T1000 (cell line): ENCODE measurements at regions not wholly inside any gene's neighbourhood (a gene's known extent, or its start where the extent isn't known, plus 50 kb on each side); places are given as distances from the start of the nearest gene placed in this dataset.

Experiments used
- DNase-seq: peaks from one replicate; lab custom pipeline; 2025; ENCODE audit warnings: mixed read lengths; lab: John Stamatoyannopoulos, UW

- no peak for DNase-seq
Measured at GRCh38 chr9:117548556-117548955, 133.7 kb upstream of the ASTN2 start.

DNA sequence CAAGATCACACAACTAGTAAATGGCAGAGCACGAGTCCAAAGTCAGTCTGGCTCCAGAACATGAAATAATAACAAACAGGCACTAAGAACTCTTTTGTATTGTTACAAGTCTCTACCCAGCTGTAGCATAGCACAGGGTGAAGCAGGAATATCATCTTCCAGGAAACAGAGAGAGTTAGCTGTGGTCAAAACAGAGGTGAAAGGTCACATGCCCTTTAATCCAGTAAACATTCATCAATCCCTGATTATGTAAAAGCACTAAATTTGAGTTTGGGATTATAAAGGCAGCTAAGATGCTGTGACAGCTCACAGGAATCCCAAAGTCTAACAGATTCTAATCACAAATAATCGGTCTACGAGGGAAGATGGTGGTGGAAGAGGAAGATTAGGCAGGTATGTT lies 133.0 kb upstream of the ASTN2 start:
- DNase-seq = no peak

GRCh38 chr9:117546894-117547678 lies 132.2 kb upstream of the ASTN2 start:
- no peak for DNase-seq

DNA sequence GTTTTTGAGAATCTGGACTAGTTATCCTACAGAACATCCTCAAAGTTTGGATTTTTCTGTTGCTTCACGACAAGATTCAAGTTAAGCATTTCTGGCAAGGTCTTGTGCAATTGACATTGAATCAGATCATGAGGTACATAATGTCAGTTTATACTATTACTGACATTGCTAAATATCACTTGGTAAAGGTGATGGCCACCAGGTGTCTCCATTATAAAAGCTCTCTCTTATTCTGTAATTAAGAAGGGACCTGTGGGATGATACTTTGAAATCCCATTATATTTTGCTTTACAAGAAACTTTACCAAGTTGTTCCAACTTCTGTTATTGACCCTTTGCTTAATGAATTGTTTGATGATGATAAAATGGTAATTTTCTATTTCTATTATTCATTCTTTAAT lies 131.0 kb upstream of the ASTN2 start:
- no peak for DNase-seq

DNA sequence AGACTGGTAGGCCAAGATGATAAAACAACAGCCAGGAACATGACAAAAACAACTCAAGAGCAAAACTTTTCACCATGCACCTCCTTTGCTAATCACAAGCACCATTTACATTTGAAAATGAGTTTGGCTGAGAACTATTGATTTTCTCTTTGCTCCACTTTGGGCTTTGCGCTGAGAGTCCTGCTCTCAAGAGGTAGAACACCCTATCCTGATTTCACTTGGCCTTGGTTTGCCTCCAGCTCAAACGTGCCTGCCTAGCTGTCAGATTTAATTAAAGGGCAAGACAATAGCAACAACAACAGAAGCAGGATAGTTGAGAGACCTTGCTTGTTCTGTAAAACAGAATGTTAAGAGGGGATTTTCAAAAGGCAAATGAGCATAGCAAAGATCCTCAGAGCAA lies 128.2 kb upstream of the ASTN2 start:
- DNase-seq = no peak

DNA sequence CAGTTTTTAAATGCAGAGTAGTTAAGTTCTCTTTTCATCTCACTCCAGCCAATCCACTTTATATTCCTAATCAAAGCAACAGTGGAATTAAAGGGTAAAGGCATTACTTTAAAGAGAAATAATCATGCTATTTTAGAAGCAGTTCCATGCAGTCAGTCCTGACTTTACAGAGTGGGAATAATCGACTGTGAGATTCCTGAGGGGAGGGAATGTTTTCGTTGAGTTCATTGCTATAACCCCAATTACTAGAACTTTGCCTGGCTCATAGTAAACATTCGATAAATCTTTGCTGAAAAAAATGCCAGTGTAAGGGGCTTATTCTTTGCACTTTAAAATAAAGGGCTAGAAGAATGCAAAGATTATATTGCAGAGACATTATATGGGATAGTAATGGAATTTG lies 127.2 kb upstream of the ASTN2 start:
- no peak for DNase-seq

- no peak for DNase-seq
Measured at GRCh38 chr9:117541181-117541580, 126.3 kb upstream of the ASTN2 start.

DNA sequence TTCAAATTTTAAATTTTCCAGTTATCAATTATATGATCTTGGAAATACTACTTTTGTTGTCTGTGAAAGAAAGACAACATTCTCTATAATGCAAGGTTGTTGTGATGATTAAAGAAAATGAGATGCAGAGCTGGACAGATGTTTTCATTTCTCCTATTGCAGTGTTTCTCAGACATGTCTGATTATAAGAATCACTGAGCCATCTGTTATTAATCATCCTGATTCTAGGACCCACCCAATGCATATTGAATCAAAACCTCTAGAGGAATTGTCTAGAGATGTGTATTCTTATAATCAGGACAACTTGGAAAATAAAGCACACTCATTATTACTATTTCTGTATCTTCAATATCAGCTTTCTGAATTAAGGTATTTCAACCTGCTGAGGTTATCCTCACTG lies 121.1 kb upstream of the ASTN2 start:
- no peak for DNase-seq

GRCh38 chr9:117535434-117535833 lies 120.6 kb upstream of the ASTN2 start:
- no peak for DNase-seq

- DNase-seq = no peak
Measured at GRCh38 chr9:117528225-117528624, 113.4 kb upstream of the ASTN2 start.

DNA sequence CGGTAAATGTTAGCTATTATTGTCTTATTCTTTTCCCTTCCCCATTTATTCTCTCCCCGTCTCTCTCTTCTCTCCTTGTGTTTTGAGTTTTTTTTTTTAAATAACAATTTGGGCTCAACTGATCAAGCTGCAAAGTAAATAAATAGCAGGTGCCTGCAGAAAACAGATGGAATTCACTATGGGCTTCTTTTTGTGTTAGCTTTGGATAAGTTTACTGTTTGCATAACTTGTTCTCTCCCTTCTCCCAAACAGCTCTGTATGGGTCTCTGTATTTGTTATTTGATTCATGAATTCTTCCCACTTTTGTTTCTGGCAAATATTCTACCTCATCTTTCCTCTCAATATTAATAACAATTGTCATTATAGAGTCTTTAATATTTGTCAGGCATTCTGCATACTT lies 111.8 kb upstream of the ASTN2 start:
- no peak for DNase-seq

DNA sequence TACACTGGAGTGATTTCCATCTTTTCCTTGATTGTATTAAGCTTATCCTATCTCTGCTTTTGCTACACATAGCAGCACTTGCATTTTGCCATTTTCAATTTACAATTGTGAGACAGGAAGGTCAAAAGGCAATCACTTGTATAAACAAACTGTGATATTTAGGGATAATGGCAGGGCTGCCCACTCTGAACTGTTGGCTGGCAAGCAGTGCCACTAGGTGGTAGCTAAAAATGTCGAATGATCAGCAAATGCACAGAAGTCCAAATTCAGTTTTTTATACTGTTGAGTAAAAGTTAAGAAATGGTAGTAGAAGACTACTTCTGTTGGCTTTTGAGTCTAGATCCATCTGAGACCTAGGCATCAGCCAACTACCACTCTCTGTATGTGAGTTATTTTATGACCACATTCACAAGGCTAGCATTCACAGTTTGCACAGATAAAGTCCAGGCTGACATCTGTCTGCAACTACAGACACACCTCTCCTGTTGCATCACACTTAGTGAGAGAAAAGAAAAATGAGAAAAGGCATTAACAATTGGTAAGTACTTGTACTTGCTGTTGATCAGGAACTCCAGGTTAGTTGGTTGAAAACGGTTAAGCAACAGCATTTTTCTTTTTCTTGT lies 108.8 kb upstream of the ASTN2 start:
- no peak for DNase-seq

DNA sequence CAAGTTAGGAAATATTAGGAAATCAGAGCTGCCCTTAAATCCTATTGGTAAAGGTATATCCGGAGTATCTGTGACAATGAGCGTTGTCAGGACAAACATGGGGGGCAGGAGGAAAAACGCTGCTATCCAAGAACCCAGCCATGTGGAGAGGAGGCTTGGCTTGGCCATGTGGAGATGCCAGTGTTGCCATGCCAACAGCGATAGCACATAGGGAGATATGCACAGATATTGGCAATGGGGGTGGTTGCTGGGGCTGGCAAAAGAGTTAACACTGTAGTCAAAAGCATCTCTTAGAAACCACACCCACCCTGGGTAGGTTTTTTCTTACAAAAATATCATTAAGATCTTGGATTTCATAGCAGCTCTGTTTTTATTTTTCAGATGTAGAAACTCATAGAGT lies 106.4 kb upstream of the ASTN2 start:
- DNase-seq = no peak

DNA sequence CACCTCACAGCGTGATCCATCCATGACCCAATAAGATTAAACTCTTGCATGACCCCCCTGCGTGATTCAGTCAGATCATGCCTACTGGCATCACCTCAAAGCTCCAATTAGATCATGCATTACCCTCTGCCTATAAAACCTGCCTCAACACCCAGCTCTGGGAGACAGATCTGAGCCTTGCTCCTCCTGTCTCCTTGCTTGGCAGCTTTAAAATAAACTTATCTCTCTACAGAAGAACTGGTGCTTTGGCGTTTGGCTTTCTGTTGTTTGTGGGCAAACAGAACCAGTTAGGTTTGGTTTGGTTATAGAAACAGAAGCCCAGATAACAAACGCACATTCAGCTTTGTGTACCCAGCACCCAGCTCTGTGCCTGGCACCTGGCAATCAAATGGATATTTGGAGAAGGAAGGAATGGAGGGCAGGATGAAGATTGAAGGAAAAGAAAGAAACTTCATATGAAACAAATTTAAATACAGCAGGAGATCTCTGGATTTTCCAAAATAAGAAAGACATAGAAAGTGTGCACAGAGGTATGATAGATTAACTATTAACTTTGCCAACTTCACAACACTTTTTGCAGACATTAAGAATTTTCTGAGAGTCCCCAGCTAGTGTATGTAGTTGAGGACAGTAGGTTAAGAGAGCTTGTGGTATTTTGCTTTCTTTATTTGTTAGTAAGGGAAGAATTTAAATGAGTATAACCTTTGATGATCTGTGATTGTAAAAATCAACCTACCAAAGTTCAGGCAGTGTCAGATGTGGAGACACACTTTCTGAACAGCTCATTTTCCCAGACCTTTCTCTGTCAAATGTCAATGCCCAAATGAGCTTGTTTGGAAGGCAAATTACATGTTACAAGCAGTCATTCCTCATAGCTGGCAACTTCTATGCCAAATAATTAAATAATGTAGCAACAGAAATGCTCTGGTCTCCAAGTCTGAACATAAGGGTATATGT lies 102.1 kb upstream of the ASTN2 start:
- no peak for DNase-seq

GRCh38 chr9:117511852-117512481 lies 97.1 kb upstream of the ASTN2 start:
- no peak for DNase-seq

DNA sequence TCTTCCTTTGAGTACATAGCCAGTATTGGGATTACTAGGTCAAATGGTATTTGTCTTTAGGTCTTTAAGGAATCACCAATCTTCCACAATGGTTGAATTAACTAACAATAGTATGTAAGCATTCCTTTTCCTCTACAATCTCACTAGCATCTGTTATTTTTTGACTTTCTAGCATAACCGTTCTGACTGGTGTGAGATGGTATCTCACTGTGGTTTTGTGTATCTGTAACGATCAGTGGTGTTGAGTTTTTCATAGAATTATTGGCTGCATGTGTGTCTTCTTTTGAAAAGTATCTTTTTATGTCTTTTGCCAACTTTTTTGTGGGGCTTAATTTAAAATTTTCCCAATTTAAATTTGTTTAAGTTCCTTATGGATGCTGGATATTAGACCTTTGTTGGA lies 81.5 kb upstream of the ASTN2 start:
- no peak for DNase-seq

GRCh38 chr9:117494401-117495090 lies 79.7 kb upstream of the ASTN2 start:
- no peak for DNase-seq

DNA sequence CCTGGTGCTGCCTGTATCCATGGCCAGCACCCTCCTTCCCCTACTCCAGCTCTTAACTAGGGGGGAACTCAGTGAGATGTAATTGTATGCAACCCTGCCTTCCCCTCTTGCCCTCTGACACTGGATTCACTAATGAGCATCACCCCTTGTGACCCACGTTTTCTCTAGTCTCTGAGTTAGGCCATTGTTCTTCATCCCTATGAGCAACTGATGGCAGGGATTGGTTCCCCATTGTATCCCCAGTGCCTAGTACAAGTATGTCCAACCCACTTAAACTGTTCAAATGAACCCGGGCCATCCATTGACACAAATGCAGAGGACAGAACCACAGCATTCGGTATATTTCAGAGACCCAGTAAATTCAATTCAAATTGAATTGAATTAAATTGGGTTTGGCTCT lies 77.6 kb upstream of the ASTN2 start:
- DNase-seq = no peak

DNA sequence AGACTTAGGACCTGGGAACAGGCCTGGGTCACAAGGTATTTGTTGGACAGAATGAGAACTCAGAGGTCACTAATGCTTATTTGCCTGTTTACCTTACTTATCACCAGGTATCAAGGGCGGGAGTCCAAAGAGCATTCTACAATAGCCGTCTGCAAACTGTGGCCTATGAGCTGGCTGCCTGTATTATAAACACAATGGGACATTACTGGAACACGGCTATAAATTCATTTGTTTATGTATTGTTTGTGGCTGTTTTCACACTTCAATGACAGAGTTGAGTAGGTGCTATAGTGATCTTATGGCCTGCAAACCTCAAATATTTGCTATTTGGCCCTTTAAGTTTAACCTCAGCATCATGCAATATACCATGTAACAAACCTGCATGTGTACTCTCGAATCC lies 76.6 kb upstream of the ASTN2 start:
- DNase-seq = no peak

DNA sequence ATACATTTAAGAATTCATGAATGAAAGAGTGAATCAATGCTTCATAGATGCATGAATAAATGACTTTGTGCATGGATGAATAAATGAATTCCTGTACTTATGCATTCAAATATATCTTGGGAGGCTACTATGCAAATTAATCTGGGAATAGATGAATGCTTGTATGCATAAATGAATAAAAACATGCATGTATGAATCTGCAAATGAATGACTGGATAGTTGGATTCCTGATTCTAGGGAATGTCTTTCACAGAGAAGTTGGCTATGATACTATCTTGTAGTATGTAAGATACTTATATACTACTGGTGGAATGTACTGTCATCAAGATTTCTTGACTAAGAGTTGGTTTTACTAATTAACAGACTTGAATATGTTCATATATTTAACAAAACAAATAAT lies 75.3 kb upstream of the ASTN2 start:
- no peak for DNase-seq

DNA sequence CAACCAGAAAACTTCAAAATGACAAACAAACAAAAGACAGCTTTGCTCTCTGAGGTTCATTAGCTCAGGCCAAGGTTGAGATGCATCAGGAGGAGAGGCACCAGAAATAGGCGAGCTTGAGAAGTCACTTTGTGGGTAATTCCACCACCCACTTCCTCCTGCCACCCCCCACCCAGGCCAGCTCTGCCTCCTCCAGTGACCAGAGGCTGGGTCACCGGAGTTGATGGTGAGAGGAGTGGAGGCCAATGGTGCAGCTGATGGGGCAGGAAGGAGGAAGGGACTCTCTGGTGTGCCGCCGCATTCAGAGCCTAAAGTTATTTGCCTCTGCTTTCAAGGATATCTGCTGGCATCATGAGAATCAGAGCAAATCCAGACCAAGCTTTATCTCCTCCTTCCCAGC lies 73.8 kb upstream of the ASTN2 start:
- no peak for DNase-seq
